ENCODE measurements at regions not wholly inside any gene's neighbourhood (a gene's known extent, or its start where the extent isn't known, plus 50 kb on each side); places are given as distances from the start of the nearest gene placed in this dataset.

- DNase-seq (ENCODE audit: low spot score): no peak
Measured at GRCh38 chr21:17900281-17900989, 81.3 kb upstream of the C21orf91 start.

GRCh38 chr21:17889171-17889570 is 70.0 kb upstream of the C21orf91 start:
- DNase-seq (ENCODE audit: low spot score): no peak

- DNase-seq (ENCODE audit: low spot score): no peak
Measured at GRCh38 chr21:17869115-17869514, 50.0 kb upstream of the C21orf91 start.

All from COLO829 (cell line).